Erythroblast (primary cell): ENCODE measurements at regions not wholly inside any gene's neighbourhood (a gene's known extent, or its start where the extent isn't known, plus 50 kb on each side); places are given as distances from the start of the nearest gene placed in this dataset.
"Not testable (repeated sequence)": the region's sequence is repeated elsewhere in the genome, so short reads cannot be mapped to it uniquely, and the experiment has no call there.

Experiments used
- GATA1 ChIP-seq: IDR thresholded peaks from 2 replicates; pipeline ENCODE4 v1.6.1; 2011; ENCODE audit warnings: low read depth, mild to moderate bottlenecking, control low read depth, low read length, moderate library complexity
- POLR2A ChIP-seq: IDR thresholded peaks from 2 replicates; pipeline ENCODE4 v1.6.1; 2011; ENCODE audit warnings: mild to moderate bottlenecking, low read length

DNA sequence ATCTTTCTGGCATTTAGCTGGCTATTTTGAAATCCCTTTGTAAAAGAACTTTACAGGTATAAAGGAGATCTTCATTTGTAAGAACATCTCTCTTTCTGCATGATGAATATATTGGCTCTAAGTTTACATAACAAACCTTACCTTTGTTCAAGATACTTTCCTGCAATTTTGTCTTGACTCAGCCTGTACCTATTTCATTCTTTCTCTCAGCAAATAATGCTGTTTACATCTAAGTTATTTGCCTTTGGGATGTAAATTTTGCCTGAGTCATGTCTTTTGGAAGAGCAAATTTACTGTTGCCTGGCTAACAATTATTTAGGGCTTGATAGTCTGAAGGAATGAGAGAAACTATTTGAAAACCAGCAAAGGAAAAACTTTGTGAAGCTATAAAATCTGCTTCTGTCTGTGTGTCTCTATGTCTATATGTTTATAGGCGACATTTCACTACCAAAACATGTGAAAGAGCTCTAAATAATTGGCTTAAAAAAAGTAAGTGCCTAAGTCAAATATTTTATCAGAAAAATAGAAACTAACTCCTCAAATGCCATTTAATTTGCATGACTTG, 214.3 kb upstream of the TGIF2LX start:
- not testable (repeated sequence) for TF ChIP-seq POLR2A, GATA1
